ENCODE measurements at regions not wholly inside any gene's neighbourhood (a gene's known extent, or its start where the extent isn't known, plus 50 kb on each side); places are given as distances from the start of the nearest gene placed in this dataset.

DNA sequence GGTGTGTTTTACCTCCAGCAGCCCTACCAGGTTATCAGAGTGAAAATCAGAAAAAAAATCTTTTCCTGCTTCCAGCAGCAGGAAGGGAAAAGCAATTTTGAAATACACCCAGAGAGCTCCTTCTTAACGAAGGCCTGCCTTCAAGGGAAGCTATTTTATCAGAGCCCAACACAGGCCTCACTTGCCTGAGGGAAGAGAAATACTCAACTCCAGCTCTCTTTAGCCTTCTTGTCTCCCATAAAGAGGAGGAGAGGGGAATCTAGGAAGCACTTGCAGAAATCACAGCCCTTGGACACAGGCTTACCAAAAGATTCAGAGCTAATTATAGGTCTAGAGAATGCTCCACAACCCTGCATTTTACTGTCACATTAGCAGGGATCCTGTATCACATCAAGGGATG, 896.1 kb upstream of the CNTNAP5 start:
- no peak overlapping the region for H3K27ac ChIP-seq
- Mint-ChIP-seq H3K4me3 (no peak overlapping the region), H3K4me1 (no peaks in the 10 kb centered on the region), H3K36me3 (no peaks in the 10 kb centered on the region), H3K9me3 (peaks cover 6% of the 10 kb centered on the region), H3K27me3 (ENCODE audit: insufficient read depth, low read depth) (no peaks in the 10 kb centered on the region), H3K27ac (no peak overlapping the region)
- no peak for DNase-seq (ENCODE audit: low spot score)
- no peaks in the 10 kb centered on the region for H3K79me2 ChIP-seq (ENCODE audit: low read depth)
- no peaks in the 10 kb centered on the region for H3K36me3 ChIP-seq
- H3K4me3 ChIP-seq: no peak overlapping the region
- no peak for TF ChIP-seq EZH2phosphoT487 (IDR thresholded peaks at IDR 0.05)
- TF ChIP-seq, protein P1, sequence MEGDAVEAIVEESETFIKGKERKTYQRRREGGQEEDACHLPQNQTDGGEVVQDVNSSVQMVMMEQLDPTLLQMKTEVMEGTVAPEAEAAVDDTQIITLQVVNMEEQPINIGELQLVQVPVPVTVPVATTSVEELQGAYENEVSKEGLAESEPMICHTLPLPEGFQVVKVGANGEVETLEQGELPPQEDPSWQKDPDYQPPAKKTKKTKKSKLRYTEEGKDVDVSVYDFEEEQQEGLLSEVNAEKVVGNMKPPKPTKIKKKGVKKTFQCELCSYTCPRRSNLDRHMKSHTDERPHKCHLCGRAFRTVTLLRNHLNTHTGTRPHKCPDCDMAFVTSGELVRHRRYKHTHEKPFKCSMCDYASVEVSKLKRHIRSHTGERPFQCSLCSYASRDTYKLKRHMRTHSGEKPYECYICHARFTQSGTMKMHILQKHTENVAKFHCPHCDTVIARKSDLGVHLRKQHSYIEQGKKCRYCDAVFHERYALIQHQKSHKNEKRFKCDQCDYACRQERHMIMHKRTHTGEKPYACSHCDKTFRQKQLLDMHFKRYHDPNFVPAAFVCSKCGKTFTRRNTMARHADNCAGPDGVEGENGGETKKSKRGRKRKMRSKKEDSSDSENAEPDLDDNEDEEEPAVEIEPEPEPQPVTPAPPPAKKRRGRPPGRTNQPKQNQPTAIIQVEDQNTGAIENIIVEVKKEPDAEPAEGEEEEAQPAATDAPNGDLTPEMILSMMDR (IDR thresholded peaks at IDR 0.05): no peak
- no peak for TF ChIP-seq EZH2 (IDR thresholded peaks at IDR 0.05)
- no peaks in the 10 kb centered on the region for H3K27me3 ChIP-seq
- H4K20me1 ChIP-seq (ENCODE audit: low read depth): no peaks in the 10 kb centered on the region
- H3K4me1 ChIP-seq: no peaks in the 10 kb centered on the region
- H3K9me3 ChIP-seq (ENCODE audit: low read depth): no peaks in the 10 kb centered on the region
- peak overlapping the region; percentile 64 for H2AFZ ChIP-seq (replicated peaks)
- H3K4me2 ChIP-seq: no peak overlapping the region
- H3F3A ChIP-seq (ENCODE audit: low read depth): no peaks in the 10 kb centered on the region
- no peak overlapping the region for H3K9ac ChIP-seq

DNA sequence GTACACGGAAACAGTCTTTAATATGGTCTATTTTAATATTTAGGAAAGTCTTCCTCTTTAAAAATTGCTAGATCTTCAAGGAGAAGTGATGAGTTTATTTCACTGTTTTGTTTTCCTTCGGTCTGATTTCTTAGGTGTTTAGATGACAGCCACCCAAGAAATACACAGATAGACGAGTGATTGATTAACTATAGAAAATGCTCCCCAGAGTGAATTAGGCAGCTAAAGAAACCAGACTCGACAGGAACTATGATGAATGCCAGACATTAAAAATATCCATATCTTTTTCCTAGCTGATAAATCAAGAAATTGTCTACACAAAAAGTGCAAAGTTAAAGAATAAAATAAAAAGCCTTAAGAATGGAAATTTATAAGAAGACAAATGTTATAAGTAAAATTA, 888.7 kb upstream of the CNTNAP5 start:
- DNase-seq (ENCODE audit: low spot score): no peak
- Histone ChIP-seq H3K4me2 (no peak overlapping the region), H3K79me2 (ENCODE audit: low read depth) (no peaks in the 10 kb centered on the region), H3F3A (ENCODE audit: low read depth) (no peaks in the 10 kb centered on the region), H3K9me3 (ENCODE audit: low read depth) (no peaks in the 10 kb centered on the region), H3K4me3 (no peak overlapping the region), H3K27ac (no peak overlapping the region), H3K9ac (no peak overlapping the region), H4K20me1 (ENCODE audit: low read depth) (no peaks in the 10 kb centered on the region), H3K27me3 (no peaks in the 10 kb centered on the region), H3K36me3 (no peaks in the 10 kb centered on the region), H3K4me1 (no peaks in the 10 kb centered on the region), H2AFZ (replicated peaks) (no peak overlapping the region)
- TF ChIP-seq EZH2phosphoT487 (IDR thresholded peaks at IDR 0.05) (no peak), EZH2 (IDR thresholded peaks at IDR 0.05) (no peak)
- TF ChIP-seq, protein P1 (IDR thresholded peaks at IDR 0.05): no peak
- no peaks in the 10 kb centered on the region for H3K27me3 Mint-ChIP-seq (ENCODE audit: insufficient read depth, low read depth)
- peaks cover 4% of the 10 kb centered on the region for H3K9me3 Mint-ChIP-seq
- no peak overlapping the region for H3K4me3 Mint-ChIP-seq
- H3K27ac Mint-ChIP-seq: no peak overlapping the region
- H3K4me1 Mint-ChIP-seq: no peaks in the 10 kb centered on the region
- H3K36me3 Mint-ChIP-seq: no peaks in the 10 kb centered on the region

DNA sequence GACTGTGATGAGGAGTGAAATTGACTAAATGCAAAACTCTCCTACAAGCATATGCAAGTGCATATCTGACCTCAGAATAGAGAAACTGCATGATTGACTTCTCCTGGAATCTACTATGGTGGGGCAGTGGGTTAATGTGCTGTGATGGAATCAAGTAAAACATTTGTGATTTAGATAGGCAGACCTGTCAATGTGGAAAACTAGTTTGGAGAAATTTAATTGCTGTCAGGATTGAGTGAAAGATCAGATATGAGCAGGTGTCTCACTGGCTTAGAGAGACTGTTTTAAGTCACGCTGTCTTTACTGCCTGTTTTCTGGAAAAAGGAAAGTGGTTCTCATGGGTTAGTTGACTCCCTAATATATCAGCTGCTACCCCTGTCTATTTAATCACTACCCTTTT, 881.0 kb upstream of the CNTNAP5 start:
- H3K4me3 Mint-ChIP-seq: no peak overlapping the region
- Histone ChIP-seq H3K4me3 (no peak overlapping the region), H3K9me3 (ENCODE audit: low read depth) (no peaks in the 10 kb centered on the region), H3K27me3 (no peaks in the 10 kb centered on the region), H4K20me1 (ENCODE audit: low read depth) (no peaks in the 10 kb centered on the region), H2AFZ (replicated peaks) (no peak overlapping the region), H3K4me1 (no peaks in the 10 kb centered on the region), H3K9ac (no peak overlapping the region), H3K27ac (no peak overlapping the region), H3F3A (ENCODE audit: low read depth) (no peaks in the 10 kb centered on the region), H3K79me2 (ENCODE audit: low read depth) (no peaks in the 10 kb centered on the region), H3K36me3 (no peaks in the 10 kb centered on the region), H3K4me2 (no peak overlapping the region)
- peaks cover 3% of the 10 kb centered on the region for H3K9me3 Mint-ChIP-seq
- no peak for DNase-seq (ENCODE audit: low spot score)
- no peak overlapping the region for H3K27ac Mint-ChIP-seq
- H3K36me3 Mint-ChIP-seq: no peaks in the 10 kb centered on the region
- H3K4me1 Mint-ChIP-seq: no peaks in the 10 kb centered on the region
- TF ChIP-seq EZH2phosphoT487 (IDR thresholded peaks at IDR 0.05) (no peak), EZH2 (IDR thresholded peaks at IDR 0.05) (no peak)
- TF ChIP-seq, protein P1 (IDR thresholded peaks at IDR 0.05): no peak
- peaks cover 4% of the 10 kb centered on the region for H3K27me3 Mint-ChIP-seq (ENCODE audit: insufficient read depth, low read depth)

DNA sequence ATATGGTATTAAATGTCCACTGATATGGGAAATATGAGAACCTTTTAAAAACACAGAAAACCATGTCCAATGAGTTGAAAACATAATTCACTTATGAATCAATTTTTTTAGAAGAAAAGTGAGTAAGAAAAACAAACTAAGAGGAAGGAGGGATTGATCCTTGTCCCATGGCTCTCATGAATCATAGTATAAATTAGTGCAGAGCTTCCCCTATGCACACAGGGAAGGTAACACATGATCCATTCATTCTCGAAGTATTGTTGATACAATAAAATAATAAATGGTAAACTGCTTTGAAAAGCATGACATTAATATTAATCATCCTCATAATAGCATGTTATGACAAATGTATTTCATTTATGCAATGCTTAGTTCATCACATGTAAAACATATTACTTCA, 872.0 kb upstream of the CNTNAP5 start:
- Histone ChIP-seq H2AFZ (replicated peaks) (no peak overlapping the region), H3K4me3 (no peak overlapping the region), H3K36me3 (no peaks in the 10 kb centered on the region), H3K27me3 (no peaks in the 10 kb centered on the region), H3K9me3 (ENCODE audit: low read depth) (no peaks in the 10 kb centered on the region), H3K4me2 (no peak overlapping the region), H3K9ac (no peak overlapping the region), H3F3A (ENCODE audit: low read depth) (no peaks in the 10 kb centered on the region), H3K4me1 (no peaks in the 10 kb centered on the region), H3K79me2 (ENCODE audit: low read depth) (no peaks in the 10 kb centered on the region), H4K20me1 (ENCODE audit: low read depth) (no peaks in the 10 kb centered on the region), H3K27ac (no peak overlapping the region)
- no peaks in the 10 kb centered on the region for H3K4me1 Mint-ChIP-seq
- TF ChIP-seq EZH2 (IDR thresholded peaks at IDR 0.05) (no peak), EZH2phosphoT487 (IDR thresholded peaks at IDR 0.05) (no peak)
- TF ChIP-seq, protein P1 (IDR thresholded peaks at IDR 0.05): no peak
- no peak for DNase-seq (ENCODE audit: low spot score)
- no peaks in the 10 kb centered on the region for H3K36me3 Mint-ChIP-seq
- no peaks in the 10 kb centered on the region for H3K27me3 Mint-ChIP-seq (ENCODE audit: insufficient read depth, low read depth)
- no peak overlapping the region for H3K27ac Mint-ChIP-seq
- no peak overlapping the region for H3K4me3 Mint-ChIP-seq
- H3K9me3 Mint-ChIP-seq: no peaks in the 10 kb centered on the region

Data from neural progenitor cell (in vitro differentiated cells).